ENCODE measurements at regions not wholly inside any gene's neighbourhood (a gene's known extent, or its start where the extent isn't known, plus 50 kb on each side); places are given as distances from the start of the nearest gene placed in this dataset.

DNA sequence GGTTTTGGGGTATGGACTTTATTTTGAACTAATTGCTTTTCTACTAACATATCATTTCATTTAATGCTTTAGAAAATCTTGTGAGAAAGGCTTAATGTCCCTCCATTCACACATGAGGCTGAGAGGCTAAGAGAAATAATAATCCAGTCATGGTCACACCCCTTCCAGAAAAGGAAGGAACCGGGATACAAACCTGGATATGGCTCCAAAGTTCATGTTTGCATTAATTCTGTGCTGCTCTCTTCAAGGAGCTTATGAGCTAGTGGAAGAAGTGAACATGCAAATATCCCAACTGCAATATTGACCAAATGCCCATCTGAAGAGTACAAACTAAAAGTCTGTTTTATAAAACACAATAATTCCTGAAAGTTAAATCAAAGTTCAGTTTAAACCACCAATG lies 732.1 kb upstream of the RIOK2 start:
- ChIA-PET CTCF (interaction anchor here (0.6 kb wide), 1 partner anchor 917 kb away, joined by 4 read pairs; no protein-coding TSS in a partner anchor), POLR2A (no interaction called here)
- no peak for DNase-seq (ENCODE audit: extremely low spot score)
- TF ChIP-seq SP1 (IDR thresholded peaks at IDR 0.05) (no peak), BHLHE40 (IDR thresholded peaks at IDR 0.05; ENCODE audit: borderline replicate concordance) (no peak), L3MBTL2 (conservative IDR thresholded peaks at IDR 0.05) (no peak), PKNOX1 (IDR thresholded peaks at IDR 0.05) (no peak), FOXK2 (IDR thresholded peaks at IDR 0.05) (no peak), FOXA1 (IDR thresholded peaks at IDR 0.05) (no peak), SUZ12 (IDR thresholded peaks at IDR 0.05) (no peak), ELF4 (IDR thresholded peaks at IDR 0.05) (no peak), CTBP1 (IDR thresholded peaks at IDR 0.05; ENCODE audit: borderline replicate concordance) (no peak), TARDBP (IDR thresholded peaks at IDR 0.05) (no peak), ZNF384 (IDR thresholded peaks at IDR 0.05) (no peak), LEF1 (IDR thresholded peaks at IDR 0.05; ENCODE audit: borderline replicate concordance) (no peak), ARNT (IDR thresholded peaks at IDR 0.05) (no peak), HDGF (IDR thresholded peaks at IDR 0.05; ENCODE audit: borderline replicate concordance) (no peak), FOXM1 (IDR thresholded peaks at IDR 0.05; ENCODE audit: borderline replicate concordance) (no peak), NFRKB (IDR thresholded peaks at IDR 0.05) (no peak)

GRCh38 chr5:97918057-97918456 lies 735.0 kb upstream of the RIOK2 start:
- TF ChIP-seq FOXM1 (IDR thresholded peaks at IDR 0.05; ENCODE audit: borderline replicate concordance), result no peak
- TF ChIP-seq ZNF384 (IDR thresholded peaks at IDR 0.05), result no peak
- no peak for TF ChIP-seq ELF4 (IDR thresholded peaks at IDR 0.05)
- ChIA-PET POLR2A (no interaction called here), CTCF (no interaction called here)
- DNase-seq (ENCODE audit: extremely low spot score), result no peak

- POLR2A ChIA-PET, result no interaction called here
- TF ChIP-seq HDGF (IDR thresholded peaks at IDR 0.05; ENCODE audit: borderline replicate concordance), result no peak
- TF ChIP-seq SUZ12 (IDR thresholded peaks at IDR 0.05), result no peak
- no peak for TF ChIP-seq CTBP1 (IDR thresholded peaks at IDR 0.05; ENCODE audit: borderline replicate concordance)
- no peak for TF ChIP-seq L3MBTL2 (conservative IDR thresholded peaks at IDR 0.05)
- TF ChIP-seq ARNT (IDR thresholded peaks at IDR 0.05), result no peak
- TF ChIP-seq PKNOX1 (IDR thresholded peaks at IDR 0.05), result no peak
- no peak for TF ChIP-seq FOXM1 (IDR thresholded peaks at IDR 0.05; ENCODE audit: borderline replicate concordance)
- no peak for TF ChIP-seq LEF1 (IDR thresholded peaks at IDR 0.05; ENCODE audit: borderline replicate concordance)
- no peak for TF ChIP-seq SP1 (IDR thresholded peaks at IDR 0.05)
- TF ChIP-seq BHLHE40 (IDR thresholded peaks at IDR 0.05; ENCODE audit: borderline replicate concordance), result no peak
- TF ChIP-seq TARDBP (IDR thresholded peaks at IDR 0.05), result no peak
- no peak for TF ChIP-seq ZNF384 (IDR thresholded peaks at IDR 0.05)
- TF ChIP-seq FOXA1 (IDR thresholded peaks at IDR 0.05), result no peak
- no peak for TF ChIP-seq ELF4 (IDR thresholded peaks at IDR 0.05)
- TF ChIP-seq FOXK2 (IDR thresholded peaks at IDR 0.05), result no peak
- no peak for TF ChIP-seq NFRKB (IDR thresholded peaks at IDR 0.05)
- CTCF ChIA-PET, result no interaction called here
- no peak for DNase-seq (ENCODE audit: extremely low spot score)
Observed at GRCh38 chr5:97918620-97919019, 735.6 kb upstream of the RIOK2 start.

GRCh38 chr5:97919719-97920118 lies 736.7 kb upstream of the RIOK2 start:
- TF ChIP-seq FOXM1 (IDR thresholded peaks at IDR 0.05; ENCODE audit: borderline replicate concordance) (no peak), BHLHE40 (IDR thresholded peaks at IDR 0.05; ENCODE audit: borderline replicate concordance) (no peak), SUZ12 (IDR thresholded peaks at IDR 0.05) (no peak), SP1 (IDR thresholded peaks at IDR 0.05) (no peak), ARNT (IDR thresholded peaks at IDR 0.05) (no peak), CTBP1 (IDR thresholded peaks at IDR 0.05; ENCODE audit: borderline replicate concordance) (no peak), FOXA1 (IDR thresholded peaks at IDR 0.05) (no peak), HDGF (IDR thresholded peaks at IDR 0.05; ENCODE audit: borderline replicate concordance) (no peak), PKNOX1 (IDR thresholded peaks at IDR 0.05) (no peak), TARDBP (IDR thresholded peaks at IDR 0.05) (no peak), NFRKB (IDR thresholded peaks at IDR 0.05) (no peak), L3MBTL2 (conservative IDR thresholded peaks at IDR 0.05) (no peak), ZNF384 (IDR thresholded peaks at IDR 0.05) (no peak), FOXK2 (IDR thresholded peaks at IDR 0.05) (no peak), ELF4 (IDR thresholded peaks at IDR 0.05) (no peak), LEF1 (IDR thresholded peaks at IDR 0.05; ENCODE audit: borderline replicate concordance) (no peak)
- ChIA-PET CTCF (no interaction called here), POLR2A (no interaction called here)
- DNase-seq (ENCODE audit: extremely low spot score), result no peak

- ChIA-PET POLR2A (no interaction called here), CTCF (no interaction called here)
- no peak for TF ChIP-seq PKNOX1 (IDR thresholded peaks at IDR 0.05)
- no peak for DNase-seq (ENCODE audit: extremely low spot score)
Observed at GRCh38 chr5:97922776-97923175, 739.7 kb upstream of the RIOK2 start.

DNA sequence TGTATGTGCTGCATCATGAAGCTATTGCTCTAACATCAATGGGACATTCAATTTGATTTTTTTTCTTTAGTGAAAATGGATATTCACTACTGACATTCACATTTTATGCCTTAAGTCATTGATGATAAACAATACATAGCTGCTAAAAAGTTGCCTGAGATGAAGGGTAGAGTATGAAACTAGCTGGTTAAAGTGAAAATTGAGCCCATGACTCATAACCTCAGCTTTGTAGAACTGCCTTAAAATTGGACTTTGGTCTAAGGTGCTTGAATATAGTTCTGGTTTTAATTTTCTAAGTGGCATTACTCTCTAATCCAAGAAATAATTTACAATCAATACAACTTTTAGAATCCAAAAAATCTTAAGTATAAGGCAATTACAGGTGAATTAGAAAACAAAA lies 740.4 kb upstream of the RIOK2 start:
- no peak for DNase-seq (ENCODE audit: extremely low spot score)
- POLR2A ChIA-PET, result no interaction called here

More for the DNA sequence above, 740.4 kb upstream of the RIOK2 start:
- CTCF ChIA-PET, result no interaction called here
- TF ChIP-seq SUZ12 (IDR thresholded peaks at IDR 0.05) (no peak), SP1 (IDR thresholded peaks at IDR 0.05) (no peak), FOXA1 (IDR thresholded peaks at IDR 0.05) (no peak), ELF4 (IDR thresholded peaks at IDR 0.05) (no peak), NFRKB (IDR thresholded peaks at IDR 0.05) (no peak), BHLHE40 (IDR thresholded peaks at IDR 0.05; ENCODE audit: borderline replicate concordance) (no peak), ARNT (IDR thresholded peaks at IDR 0.05) (no peak), CTBP1 (IDR thresholded peaks at IDR 0.05; ENCODE audit: borderline replicate concordance) (no peak), FOXK2 (IDR thresholded peaks at IDR 0.05) (no peak), TARDBP (IDR thresholded peaks at IDR 0.05) (no peak), FOXM1 (IDR thresholded peaks at IDR 0.05; ENCODE audit: borderline replicate concordance) (no peak), ZNF384 (IDR thresholded peaks at IDR 0.05) (no peak), PKNOX1 (IDR thresholded peaks at IDR 0.05) (no peak), HDGF (IDR thresholded peaks at IDR 0.05; ENCODE audit: borderline replicate concordance) (no peak), L3MBTL2 (conservative IDR thresholded peaks at IDR 0.05) (no peak)
